Hematopoietic multipotent progenitor cell treated with erythropoietin and hydrocortisone succinate and interleukin-3 and kit ligand, for 15 days (in vitro differentiated cells): ENCODE measurements at regions not wholly inside any gene's neighbourhood (a gene's known extent, or its start where the extent isn't known, plus 50 kb on each side); places are given as distances from the start of the nearest gene placed in this dataset.

Experiments used
- DNase-seq: peaks from one replicate; pipeline ENCODE4 v3.0.0-alpha.2; 2015; ENCODE audit warnings: low spot score

DNA sequence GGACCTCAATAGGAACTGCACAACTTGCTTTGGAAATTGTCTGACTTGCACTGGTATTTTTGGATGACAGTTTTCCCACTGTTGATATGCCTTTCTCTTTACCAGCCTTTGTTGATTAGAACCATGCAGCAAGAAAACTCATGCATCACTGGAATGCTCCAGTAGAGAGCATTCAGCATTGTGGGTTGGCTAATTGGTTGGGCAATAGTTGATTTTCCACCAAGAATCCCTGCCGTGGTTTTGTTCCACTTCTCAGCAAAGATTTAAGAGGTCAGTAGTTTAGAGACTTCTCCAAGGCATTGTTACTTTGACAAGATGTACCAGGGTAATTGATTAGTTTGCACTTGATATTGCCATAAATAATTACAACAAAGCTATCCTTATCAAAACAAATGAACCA lies 260.0 kb downstream of the DHX35 start:
- no peak for DNase-seq

DNA sequence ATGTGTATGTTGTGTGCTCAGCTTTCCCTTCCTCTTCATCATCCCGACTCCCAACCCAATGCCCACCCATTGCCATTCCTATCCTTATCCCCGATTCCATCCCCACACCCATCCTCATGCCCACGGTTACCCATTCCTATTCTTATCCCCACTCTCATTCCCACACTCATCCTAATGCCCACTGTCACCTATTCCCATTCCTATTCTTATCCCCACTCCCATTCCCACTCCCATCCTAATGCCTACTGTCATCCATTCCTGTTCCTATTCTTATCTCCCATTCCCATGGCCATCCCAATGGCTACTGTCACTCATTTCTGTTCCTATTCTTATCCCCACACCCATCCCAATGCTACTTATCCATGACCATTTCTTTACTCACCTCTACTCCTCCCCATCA lies 254.1 kb downstream of the DHX35 start:
- DNase-seq: no peak

DNA sequence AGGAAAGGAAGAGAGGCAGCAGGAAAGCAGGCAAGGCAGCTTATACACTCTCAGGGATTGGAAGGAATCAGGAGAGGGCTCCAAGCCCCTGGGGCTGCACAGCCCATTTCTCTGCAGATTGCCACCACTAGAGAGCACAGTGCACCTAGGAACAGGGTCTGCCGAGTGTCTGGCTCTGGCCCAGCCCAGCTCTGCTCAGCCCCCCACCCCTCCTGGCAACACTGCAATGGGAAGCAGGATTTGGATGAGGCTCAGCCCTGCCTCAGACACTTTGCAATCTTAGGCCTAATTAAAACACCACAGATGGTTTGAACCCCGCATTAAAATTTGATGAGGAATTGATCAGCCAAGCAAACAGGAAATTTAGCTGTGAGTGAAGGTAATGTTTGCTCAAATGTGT lies 252.7 kb downstream of the DHX35 start:
- DNase-seq: no peak

DNA sequence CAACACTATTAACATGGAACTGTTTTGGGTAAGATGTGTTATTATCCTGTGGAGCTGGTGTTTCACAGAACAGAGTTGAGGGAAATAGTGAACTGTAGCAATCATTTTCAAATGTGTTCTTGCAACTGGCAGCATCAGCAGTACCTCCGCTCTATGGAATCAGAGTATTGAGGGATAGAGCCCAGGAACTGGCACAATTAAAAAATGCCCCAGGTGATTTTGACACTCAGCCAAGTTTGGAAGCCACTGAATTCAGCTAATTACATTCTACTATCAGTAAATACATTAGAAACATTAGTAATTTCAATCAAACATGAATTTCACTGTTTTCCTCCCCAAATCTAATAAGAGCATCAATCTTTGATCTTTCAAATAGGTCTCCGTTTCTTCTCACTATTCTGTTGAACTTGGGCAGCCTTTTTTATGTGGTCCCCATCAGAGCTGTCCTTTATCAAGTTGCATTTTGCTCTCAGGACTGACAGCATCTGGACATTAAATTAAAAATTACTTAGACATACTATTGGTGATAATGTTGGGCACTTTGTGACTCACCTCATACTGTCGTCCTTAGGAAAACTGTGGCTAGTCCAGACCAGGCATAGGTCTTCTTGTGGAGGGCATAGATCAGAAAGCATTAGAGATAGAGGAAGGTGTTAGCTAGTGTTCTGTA lies 251.5 kb downstream of the DHX35 start:
- DNase-seq: no peak

DNA sequence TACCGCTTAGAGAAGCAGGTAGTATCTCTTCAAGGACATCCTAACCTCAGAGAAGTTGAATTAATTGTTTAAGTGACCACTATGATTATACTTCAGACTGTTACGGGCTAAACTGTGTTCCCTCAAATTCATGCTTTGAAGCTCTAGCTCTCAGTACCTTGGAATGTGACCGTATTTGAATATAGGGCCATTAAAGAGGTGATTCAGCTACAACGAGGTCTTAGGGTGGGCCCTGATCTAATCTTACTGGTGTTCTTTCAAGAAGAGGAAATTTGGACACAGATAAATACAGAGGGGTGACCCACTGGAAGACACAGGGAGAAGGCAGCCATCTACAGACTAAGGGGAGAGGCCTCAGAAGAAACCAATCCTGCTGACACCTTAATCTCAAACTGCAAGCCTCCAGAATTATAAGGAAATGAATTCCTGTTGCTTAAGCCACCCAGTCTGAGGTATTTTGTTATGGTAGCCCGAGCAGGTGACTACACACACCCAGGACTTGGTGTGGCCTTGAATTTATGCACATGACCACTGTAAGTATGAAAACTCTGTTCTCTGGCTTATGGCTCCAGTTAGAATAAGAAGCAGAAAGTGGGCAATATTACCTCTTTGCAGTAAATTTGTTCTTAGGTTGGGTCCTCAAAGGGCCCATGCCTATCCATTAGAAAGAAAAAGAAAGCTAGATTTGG lies 249.1 kb downstream of the DHX35 start:
- no peak for DNase-seq

DNA sequence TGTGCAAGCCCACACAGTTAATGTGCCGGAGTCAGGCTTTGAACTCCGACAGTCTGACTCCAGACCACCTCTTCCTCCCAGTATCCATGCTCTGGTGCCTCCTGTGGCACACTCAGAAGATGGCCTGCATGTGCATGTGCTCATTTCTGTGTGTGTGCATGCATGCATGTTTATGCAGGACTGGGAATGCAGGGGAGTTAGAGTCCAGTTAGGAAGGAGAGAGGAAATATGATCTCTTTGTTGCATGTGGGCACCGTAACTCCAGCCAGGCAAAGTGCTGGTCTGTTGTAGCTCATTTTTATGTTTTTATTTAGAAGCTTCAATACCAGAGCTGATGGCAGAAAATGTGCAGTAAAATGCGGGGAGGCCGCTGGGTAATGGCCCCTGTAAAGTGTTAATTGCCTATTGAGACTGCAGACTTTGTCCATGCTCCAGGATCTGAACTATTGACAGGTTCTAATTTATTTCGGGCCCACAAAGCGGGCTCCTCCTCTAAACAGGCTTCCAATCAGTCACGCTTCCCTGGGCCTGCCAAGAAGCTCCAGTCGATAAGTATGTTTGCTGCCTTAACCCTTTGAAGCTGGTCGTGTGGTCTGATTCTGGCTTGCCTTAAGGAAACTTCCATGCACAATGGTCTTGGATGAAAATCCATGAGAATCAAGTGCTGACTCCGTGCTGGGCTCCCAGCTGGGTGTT lies 248.3 kb downstream of the DHX35 start:
- DNase-seq: no peak

DNA sequence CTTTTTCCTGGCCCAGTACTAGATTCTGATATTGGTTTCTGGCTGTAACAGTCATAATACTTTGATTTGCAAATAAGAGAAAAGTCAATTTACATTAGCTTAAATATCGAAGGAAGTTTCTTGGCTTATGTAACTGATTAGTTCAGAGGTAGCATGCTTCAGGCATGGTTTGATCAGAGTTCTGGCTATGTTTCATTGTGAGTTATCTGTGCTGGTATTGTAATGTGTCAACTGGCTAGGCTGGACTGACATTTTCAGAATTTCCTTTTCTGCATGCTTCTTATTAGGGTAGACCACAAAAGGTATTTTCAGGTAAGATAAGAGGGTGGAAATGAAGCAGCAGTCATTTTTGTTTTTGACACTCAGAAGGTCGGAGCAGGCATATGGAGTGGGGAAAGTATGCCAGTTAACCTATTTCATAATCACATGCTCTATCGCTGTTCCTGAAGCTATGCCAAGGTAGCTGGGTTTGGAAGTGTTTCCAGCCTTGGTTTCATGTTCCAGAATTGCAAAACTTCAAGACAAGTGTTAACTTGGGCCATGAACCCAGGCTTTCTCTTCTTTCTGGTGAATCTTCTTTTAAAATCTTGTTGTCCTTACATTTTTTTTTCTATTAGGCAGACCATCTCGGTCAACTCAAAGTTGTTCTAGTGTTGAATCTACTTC lies 244.9 kb downstream of the DHX35 start:
- DNase-seq: no peak

DNA sequence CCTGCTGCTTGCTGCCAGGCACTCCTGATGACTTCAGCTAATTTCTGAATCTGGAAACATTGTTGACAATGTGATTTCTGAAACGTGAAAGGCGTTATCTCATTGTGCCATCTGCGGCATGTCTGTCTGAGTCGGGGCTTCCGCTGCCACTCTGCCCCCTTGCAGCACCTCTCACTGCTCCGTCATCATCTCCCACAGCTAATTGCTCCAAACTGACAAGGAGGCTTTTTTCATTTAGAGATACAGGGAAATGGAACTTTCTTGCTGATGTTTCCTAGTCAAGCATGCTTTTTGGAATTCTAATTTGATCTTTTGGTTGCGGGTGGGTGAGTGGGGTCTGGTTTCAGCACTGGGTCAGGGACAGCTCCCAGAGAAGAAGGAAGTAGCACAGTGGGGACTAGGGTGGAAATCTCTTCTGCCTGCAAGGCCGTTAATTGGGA lies 233.5 kb downstream of the DHX35 start:
- no peak for DNase-seq

DNA sequence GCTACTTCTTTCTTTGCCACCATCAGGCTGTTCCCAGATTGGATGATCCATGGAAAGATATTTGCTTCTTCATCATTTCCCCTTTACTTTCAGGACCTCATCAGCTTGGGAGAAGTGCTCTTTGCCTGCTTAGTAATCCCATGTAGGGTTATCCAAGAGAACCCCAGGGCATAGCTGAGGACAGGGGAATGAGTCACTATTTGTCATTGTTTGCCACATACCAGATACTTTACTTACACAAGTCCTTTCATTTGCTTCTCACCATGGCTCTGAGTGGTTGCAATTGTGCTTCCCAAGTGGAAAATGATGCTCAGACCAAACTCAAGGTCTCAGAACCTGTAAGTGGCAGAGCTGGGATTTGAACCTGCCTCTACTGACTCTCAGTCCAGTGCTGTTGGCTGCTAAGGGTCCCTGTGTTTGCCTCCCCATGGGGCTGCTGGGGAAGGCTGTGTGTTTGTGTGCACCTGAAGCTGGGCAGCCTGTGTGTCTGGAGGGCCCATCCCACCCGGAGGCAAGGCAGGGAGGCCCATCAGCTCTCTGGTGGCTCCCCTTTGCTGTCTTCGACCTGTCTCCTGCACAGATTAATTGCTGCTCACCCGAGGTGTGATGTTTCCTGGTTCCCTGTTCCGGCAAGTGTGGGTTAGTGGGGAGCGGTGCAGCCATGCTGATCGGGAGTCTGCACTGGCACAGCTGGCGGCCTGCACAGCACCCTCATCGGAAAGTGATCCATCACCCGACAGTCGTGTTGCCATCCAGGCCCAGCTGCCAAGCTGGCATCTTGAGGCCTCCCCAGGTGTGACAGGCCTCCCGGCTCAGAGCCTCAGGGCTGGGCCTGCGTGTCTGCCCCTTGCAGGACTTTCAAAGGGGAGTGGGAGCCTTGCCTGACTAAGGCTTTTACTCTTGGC lies 228.8 kb downstream of the DHX35 start:
- no peak for DNase-seq

DNA sequence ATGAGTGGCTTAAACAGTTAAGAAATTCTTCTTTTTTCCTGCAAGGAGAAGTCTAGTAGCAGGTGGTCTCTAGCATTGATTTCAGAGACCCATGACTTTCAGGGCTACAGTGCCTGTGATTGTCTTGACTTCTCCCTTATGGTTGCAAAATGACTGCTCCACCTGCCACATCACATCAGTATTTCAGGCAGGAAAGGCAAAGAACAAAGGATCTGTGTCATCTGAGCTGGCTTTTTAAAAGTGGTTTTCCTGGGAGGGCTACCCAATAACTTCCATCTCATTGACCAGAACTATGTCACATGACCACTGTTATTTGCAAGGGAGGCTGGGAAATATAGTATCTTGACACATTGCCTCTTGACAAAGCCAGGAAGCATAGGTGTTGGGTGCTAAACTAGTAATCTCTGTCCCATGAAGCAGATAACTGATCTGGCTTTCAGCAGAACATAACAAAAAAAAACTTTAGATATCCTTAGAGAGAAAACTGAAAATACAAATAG lies 226.2 kb downstream of the DHX35 start:
- no peak for DNase-seq

DNA sequence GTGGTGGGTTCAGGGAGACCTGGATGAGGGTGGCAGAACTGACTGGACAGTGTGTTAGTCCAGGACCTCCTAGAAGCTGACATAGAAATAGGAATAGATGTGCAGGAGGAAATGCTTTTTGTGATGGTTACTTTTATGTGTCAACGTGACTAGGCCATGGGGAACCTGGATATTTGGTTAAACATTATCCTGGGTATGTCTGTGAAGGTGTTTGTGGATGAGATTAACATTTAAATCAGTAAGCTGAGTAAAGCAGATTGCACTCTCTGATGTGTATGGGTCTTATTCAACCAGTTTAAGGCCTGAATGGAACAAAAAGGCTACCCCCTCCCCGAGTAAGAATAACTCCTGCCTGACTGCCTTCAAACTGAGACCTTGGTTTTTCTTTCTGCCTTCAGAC lies 219.3 kb downstream of the DHX35 start:
- no peak for DNase-seq

DNA sequence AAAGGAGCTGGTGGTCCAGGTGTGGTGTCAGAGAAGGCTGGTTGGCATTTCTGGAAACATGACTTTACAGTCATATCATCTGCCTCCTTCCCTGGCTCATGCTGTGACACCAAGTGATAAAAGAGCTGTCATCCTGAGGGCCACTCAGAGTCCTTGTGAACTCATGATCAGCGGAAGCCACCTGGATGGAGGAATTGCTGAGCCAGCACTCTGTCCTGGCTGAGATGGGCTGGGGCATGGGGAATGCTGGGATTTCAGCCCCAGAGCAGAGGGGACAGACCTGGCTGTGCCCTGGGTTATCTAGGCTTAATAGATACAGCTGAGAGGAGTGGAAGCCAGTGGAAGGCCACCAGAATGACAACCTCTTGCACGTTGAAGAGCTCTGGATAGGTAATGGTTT lies 214.3 kb downstream of the DHX35 start:
- no peak for DNase-seq

DNA sequence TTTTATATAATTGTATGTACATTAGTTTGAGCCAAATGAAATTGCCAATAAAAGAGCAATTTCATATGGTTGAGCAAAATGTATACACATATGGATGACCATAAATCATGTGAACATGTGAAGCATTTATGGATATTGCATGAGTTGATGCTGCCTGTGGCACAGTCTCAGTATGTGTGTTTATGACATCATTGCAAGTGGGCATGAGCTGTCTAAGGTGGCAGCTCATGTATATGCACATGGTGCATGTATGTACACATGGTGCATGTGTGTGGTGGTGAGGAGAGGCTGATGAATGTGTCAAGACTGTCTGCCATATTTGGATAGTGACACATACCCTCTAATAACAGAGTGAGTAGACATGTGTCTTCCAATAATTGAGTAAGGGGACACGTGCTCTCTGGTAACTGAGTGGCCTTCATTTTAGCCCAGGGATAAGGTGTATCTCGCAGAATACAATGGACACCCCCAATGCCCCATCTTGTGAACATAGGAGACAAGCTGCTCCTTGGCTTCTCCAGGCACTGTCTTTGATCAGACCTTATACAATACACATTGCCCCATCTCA lies 208.8 kb downstream of the DHX35 start:
- no peak for DNase-seq

DNA sequence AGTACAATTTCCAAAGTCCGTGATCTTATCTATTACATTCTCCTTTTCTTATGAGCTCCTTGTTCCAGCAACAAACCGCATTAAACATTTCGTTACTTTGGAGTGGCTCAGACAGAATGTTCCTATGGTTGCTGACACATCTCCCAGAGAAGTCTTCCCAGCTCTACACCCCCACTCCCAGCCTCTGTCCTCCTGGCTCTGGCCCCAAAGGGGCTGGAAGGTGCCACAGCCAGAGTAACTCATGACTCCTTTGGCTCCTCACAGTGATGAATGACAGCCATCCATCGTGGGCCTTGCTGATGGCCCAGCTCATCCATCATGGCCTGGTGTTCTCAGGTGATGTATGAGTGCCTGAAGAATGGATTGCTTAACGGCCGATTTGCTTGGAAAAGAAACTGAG lies 203.0 kb downstream of the DHX35 start:
- DNase-seq: no peak

DNA sequence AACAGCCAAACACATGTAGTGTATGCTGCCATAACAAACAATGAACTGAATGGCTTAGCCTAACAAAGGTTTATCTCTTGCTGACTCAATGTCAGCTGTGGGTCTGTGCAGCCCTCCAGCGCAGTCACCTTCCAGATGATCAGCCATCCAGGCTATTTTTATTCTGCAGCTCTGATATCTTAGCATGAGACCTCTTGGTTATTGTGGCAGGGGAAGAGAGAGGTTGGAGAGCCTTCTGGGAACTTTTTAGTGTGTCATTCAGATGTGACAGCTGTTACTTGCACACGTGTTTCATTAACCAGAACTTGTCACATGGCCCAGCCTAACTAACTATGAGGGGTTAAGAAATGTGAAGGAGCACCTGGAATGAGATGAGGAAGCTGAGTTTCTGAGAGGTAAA lies 202.5 kb downstream of the DHX35 start:
- DNase-seq: no peak

DNA sequence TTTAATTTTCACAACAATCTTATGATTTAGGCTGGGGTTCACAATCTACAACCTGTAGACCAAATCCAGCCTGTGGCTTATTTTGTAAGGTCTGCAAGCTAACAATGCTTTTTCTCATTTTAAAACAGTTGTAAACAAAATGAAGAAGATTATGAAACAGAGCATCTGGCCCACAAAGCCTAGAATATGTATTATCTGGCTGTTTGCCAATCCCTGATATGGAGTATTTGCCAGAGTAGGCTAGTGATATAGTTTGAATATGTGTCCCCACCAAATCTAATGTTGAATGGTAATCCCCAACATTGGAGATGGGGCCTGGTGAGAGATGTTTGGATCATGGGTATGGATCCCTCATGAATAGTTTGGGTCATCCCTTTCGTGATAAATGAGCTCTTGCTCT lies 201.8 kb downstream of the DHX35 start:
- no peak for DNase-seq

DNA sequence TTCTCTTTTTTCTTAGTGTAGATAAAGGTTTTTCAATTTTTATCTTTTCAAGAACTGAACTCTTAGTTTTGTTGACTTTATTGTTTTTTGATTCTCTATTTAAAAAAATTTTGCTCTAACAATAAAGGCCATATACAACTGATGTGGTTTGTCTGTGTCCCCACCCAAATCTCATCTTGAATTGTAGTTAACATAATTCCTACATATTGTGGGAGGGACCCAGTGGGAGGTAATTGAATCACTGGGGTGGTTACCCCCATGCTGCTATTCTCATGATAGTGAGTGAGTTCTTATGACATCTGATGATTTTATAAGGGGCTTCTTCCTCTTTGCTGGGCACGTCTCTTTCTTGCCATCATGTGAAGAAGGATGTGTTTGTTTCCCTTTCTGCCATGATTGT lies 199.8 kb downstream of the DHX35 start:
- no peak for DNase-seq

DNA sequence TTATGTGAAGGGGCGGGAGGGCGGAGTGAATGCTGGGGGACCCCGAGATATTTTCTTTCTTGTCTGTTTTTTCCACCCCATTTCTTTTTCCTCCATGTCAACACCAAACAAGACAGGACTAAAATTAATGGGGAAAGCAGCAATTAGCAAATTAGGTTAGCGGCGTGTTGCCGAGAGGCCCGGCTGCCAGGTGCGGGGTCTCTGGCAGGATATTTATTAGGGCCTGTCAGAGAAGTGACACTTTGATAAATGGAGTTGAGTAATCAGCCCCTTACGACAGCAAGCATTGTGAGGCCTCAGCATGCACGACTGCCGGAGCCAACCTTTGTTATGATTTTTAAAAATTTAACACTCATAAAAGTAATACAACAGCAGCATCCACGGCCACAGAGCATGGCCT lies 193.8 kb downstream of the DHX35 start:
- DNase-seq: no peak

DNA sequence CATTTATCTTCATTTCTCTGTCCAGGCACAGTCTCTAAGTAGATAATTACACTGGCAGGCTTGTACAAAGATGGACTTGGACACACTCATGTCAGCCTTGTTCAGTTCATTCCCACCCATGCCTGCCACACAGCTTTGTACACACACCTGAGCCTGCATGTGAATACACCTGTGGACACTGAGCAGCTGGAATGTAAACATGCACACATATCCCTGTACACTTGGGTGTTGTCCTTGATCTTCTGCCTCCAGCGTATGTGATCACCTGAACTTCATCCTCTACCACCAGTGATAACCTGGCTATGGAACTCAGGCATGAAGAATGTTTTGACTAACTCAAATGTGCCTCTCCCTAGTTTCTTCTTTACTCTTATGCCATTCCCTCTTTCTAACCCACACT lies 190.6 kb downstream of the DHX35 start:
- DNase-seq: no peak

DNA sequence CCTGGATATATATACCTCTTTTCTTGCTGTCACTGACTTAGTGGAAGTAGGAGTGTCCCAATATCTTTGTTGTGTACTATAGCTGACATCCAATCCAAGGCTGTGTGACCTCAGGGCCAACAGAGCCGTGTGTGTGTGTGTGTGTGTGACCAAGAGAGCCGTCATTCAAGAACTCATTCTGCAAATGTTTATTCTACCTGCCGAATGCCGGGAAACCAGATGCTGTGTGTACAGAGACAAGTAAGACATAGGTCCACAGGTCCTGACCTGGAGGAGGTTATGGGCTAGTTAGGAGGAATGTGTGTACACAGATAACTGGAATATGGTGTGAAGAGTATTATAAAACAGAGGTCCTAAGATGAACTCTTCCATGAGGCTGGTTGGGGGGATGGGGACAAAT lies 190.0 kb downstream of the DHX35 start:
- DNase-seq: no peak

DNA sequence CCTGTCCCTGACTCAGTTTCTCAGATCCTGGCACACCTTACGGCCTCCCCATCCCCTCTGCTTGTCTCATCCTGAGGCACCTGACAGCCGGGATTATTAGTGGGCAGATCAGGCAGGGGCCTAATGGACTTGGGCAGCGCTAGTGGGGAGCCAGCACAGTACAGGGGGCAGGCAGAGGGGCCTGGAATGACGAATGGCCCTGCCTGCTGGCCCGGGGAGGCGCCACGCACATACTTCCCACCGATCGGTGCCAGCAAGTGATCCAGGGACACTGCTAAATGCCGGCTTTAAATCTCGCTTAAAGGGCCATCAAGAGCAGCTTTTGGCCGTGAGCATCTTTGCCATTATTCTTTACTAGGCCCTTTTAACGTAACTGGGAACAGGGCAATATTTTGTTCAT lies 188.4 kb downstream of the DHX35 start:
- no peak for DNase-seq
